ENCODE measurements at regions not wholly inside any gene's neighbourhood (a gene's known extent, or its start where the extent isn't known, plus 50 kb on each side); places are given as distances from the start of the nearest gene placed in this dataset.
A peak's percentile ranks its signal among the peaks of the same experiment; 100 is the strongest.
"Not testable (repeated sequence)": the region's sequence is repeated elsewhere in the genome, so short reads cannot be mapped to it uniquely, and the experiment has no call there.

GRCh38 chr12:4842401-4842800, 67.3 kb upstream of the KCNA1 start:
- not testable (repeated sequence) for DNase-seq

GRCh38 chr12:4843907-4844306, 65.8 kb upstream of the KCNA1 start:
- no peak overlapping the region for H3K27ac ChIP-seq (ENCODE audit: insufficient read depth, low read length, poor library complexity, severe bottlenecking)
- H3K4me1 ChIP-seq (ENCODE audit: control insufficient read depth, insufficient read depth, low read length, poor library complexity, severe bottlenecking): no peaks in the 10 kb centered on the region
- H3K27me3 ChIP-seq (replicated peaks; ENCODE audit: control insufficient read depth, insufficient read depth, low read length, poor library complexity, severe bottlenecking): no peaks in the 10 kb centered on the region
- H3K36me3 ChIP-seq (ENCODE audit: control insufficient read depth, insufficient read depth, low read length): no peaks in the 10 kb centered on the region
- no peak for DNase-seq
- no peak overlapping the region for H3K4me3 ChIP-seq (ENCODE audit: insufficient read depth, low read depth, low read length, poor library complexity, severe bottlenecking)
- H3K9me3 ChIP-seq (ENCODE audit: control insufficient read depth, low read length): no peaks in the 10 kb centered on the region

More at GRCh38 chr12:4842401-4842800, 67.3 kb upstream of the KCNA1 start:
- not testable (repeated sequence) for H3K4me3 ChIP-seq (ENCODE audit: insufficient read depth, low read depth, low read length, poor library complexity, severe bottlenecking); H3K9me3 ChIP-seq (ENCODE audit: control insufficient read depth, low read length); H3K36me3 ChIP-seq (ENCODE audit: control insufficient read depth, insufficient read depth, low read length); H3K27ac ChIP-seq (ENCODE audit: insufficient read depth, low read length, poor library complexity, severe bottlenecking); H3K27me3 ChIP-seq (replicated peaks; ENCODE audit: control insufficient read depth, insufficient read depth, low read length, poor library complexity, severe bottlenecking); H3K4me1 ChIP-seq (ENCODE audit: control insufficient read depth, insufficient read depth, low read length, poor library complexity, severe bottlenecking)

GRCh38 chr12:4847713-4848112, 62.0 kb upstream of the KCNA1 start:
- Histone ChIP-seq H3K27ac (ENCODE audit: insufficient read depth, low read length, poor library complexity, severe bottlenecking) (no peak overlapping the region), H3K27me3 (replicated peaks; ENCODE audit: control insufficient read depth, insufficient read depth, low read length, poor library complexity, severe bottlenecking) (no peaks in the 10 kb centered on the region), H3K4me1 (ENCODE audit: control insufficient read depth, insufficient read depth, low read length, poor library complexity, severe bottlenecking) (no peaks in the 10 kb centered on the region), H3K9me3 (ENCODE audit: control insufficient read depth, low read length) (no peaks in the 10 kb centered on the region), H3K4me3 (ENCODE audit: insufficient read depth, low read depth, low read length, poor library complexity, severe bottlenecking) (no peak overlapping the region), H3K36me3 (ENCODE audit: control insufficient read depth, insufficient read depth, low read length) (no peaks in the 10 kb centered on the region)
- no peak for DNase-seq

- Histone ChIP-seq H3K9me3 (ENCODE audit: control insufficient read depth, low read length) (no peaks in the 10 kb centered on the region), H3K27ac (ENCODE audit: insufficient read depth, low read length, poor library complexity, severe bottlenecking) (no peak overlapping the region), H3K27me3 (replicated peaks; ENCODE audit: control insufficient read depth, insufficient read depth, low read length, poor library complexity, severe bottlenecking) (no peaks in the 10 kb centered on the region), H3K4me3 (ENCODE audit: insufficient read depth, low read depth, low read length, poor library complexity, severe bottlenecking) (no peak overlapping the region), H3K4me1 (ENCODE audit: control insufficient read depth, insufficient read depth, low read length, poor library complexity, severe bottlenecking) (no peaks in the 10 kb centered on the region), H3K36me3 (ENCODE audit: control insufficient read depth, insufficient read depth, low read length) (no peaks in the 10 kb centered on the region)
- DNase-seq: peak in 1 of 3 donors; percentile 10
Observed at GRCh38 chr12:4849115-4849541, 60.6 kb upstream of the KCNA1 start.

GRCh38 chr12:4849795-4850345, 59.8 kb upstream of the KCNA1 start:
- Histone ChIP-seq H3K27me3 (replicated peaks; ENCODE audit: control insufficient read depth, insufficient read depth, low read length, poor library complexity, severe bottlenecking) (no peaks in the 10 kb centered on the region), H3K27ac (ENCODE audit: insufficient read depth, low read length, poor library complexity, severe bottlenecking) (no peak overlapping the region), H3K4me3 (ENCODE audit: insufficient read depth, low read depth, low read length, poor library complexity, severe bottlenecking) (no peak overlapping the region), H3K9me3 (ENCODE audit: control insufficient read depth, low read length) (no peaks in the 10 kb centered on the region), H3K4me1 (ENCODE audit: control insufficient read depth, insufficient read depth, low read length, poor library complexity, severe bottlenecking) (no peaks in the 10 kb centered on the region), H3K36me3 (ENCODE audit: control insufficient read depth, insufficient read depth, low read length) (no peaks in the 10 kb centered on the region)
- DNase-seq: no peak

- no peaks in the 10 kb centered on the region for H3K9me3 ChIP-seq (ENCODE audit: control insufficient read depth, low read length)
Observed at GRCh38 chr12:4850857-4851380, 58.8 kb upstream of the KCNA1 start.

GRCh38 chr12:4852308-4852707, 57.4 kb upstream of the KCNA1 start:
- DNase-seq: no peak
- H3K27ac ChIP-seq (ENCODE audit: insufficient read depth, low read length, poor library complexity, severe bottlenecking): no peak overlapping the region
- no peaks in the 10 kb centered on the region for H3K36me3 ChIP-seq (ENCODE audit: control insufficient read depth, insufficient read depth, low read length)
- no peaks in the 10 kb centered on the region for H3K9me3 ChIP-seq (ENCODE audit: control insufficient read depth, low read length)
- peaks cover 3% of the 10 kb centered on the region for H3K4me1 ChIP-seq (ENCODE audit: control insufficient read depth, insufficient read depth, low read length, poor library complexity, severe bottlenecking)
- no peak overlapping the region for H3K4me3 ChIP-seq (ENCODE audit: insufficient read depth, low read depth, low read length, poor library complexity, severe bottlenecking)
- no peaks in the 10 kb centered on the region for H3K27me3 ChIP-seq (replicated peaks; ENCODE audit: control insufficient read depth, insufficient read depth, low read length, poor library complexity, severe bottlenecking)

More at GRCh38 chr12:4850857-4851380, 58.8 kb upstream of the KCNA1 start:
- no peaks in the 10 kb centered on the region for H3K36me3 ChIP-seq (ENCODE audit: control insufficient read depth, insufficient read depth, low read length)
- DNase-seq: no peak
- H3K4me3 ChIP-seq (ENCODE audit: insufficient read depth, low read depth, low read length, poor library complexity, severe bottlenecking): no peak overlapping the region
- no peaks in the 10 kb centered on the region for H3K27me3 ChIP-seq (replicated peaks; ENCODE audit: control insufficient read depth, insufficient read depth, low read length, poor library complexity, severe bottlenecking)
- H3K27ac ChIP-seq (ENCODE audit: insufficient read depth, low read length, poor library complexity, severe bottlenecking): no peak overlapping the region
- H3K4me1 ChIP-seq (ENCODE audit: control insufficient read depth, insufficient read depth, low read length, poor library complexity, severe bottlenecking): peaks cover 3% of the 10 kb centered on the region

GRCh38 chr12:4852911-4853310, 56.8 kb upstream of the KCNA1 start:
- DNase-seq: no peak
- H3K27me3 ChIP-seq (replicated peaks; ENCODE audit: control insufficient read depth, insufficient read depth, low read length, poor library complexity, severe bottlenecking): no peaks in the 10 kb centered on the region
- no peaks in the 10 kb centered on the region for H3K36me3 ChIP-seq (ENCODE audit: control insufficient read depth, insufficient read depth, low read length)

GRCh38 chr12:4855121-4855924, 54.4 kb upstream of the KCNA1 start:
- peak in 1 of 3 donors; percentile 23 for DNase-seq
- Histone ChIP-seq H3K4me3 (ENCODE audit: insufficient read depth, low read depth, low read length, poor library complexity, severe bottlenecking) (no peak overlapping the region), H3K4me1 (ENCODE audit: control insufficient read depth, insufficient read depth, low read length, poor library complexity, severe bottlenecking) (peaks cover 12% of the 10 kb centered on the region), H3K27me3 (replicated peaks; ENCODE audit: control insufficient read depth, insufficient read depth, low read length, poor library complexity, severe bottlenecking) (no peaks in the 10 kb centered on the region), H3K36me3 (ENCODE audit: control insufficient read depth, insufficient read depth, low read length) (no peaks in the 10 kb centered on the region), H3K9me3 (ENCODE audit: control insufficient read depth, low read length) (no peaks in the 10 kb centered on the region), H3K27ac (ENCODE audit: insufficient read depth, low read length, poor library complexity, severe bottlenecking) (no peak overlapping the region)

More at GRCh38 chr12:4852911-4853310, 56.8 kb upstream of the KCNA1 start:
- peaks cover 8% of the 10 kb centered on the region for H3K4me1 ChIP-seq (ENCODE audit: control insufficient read depth, insufficient read depth, low read length, poor library complexity, severe bottlenecking)
- H3K27ac ChIP-seq (ENCODE audit: insufficient read depth, low read length, poor library complexity, severe bottlenecking): no peak overlapping the region
- H3K9me3 ChIP-seq (ENCODE audit: control insufficient read depth, low read length): no peaks in the 10 kb centered on the region
- H3K4me3 ChIP-seq (ENCODE audit: insufficient read depth, low read depth, low read length, poor library complexity, severe bottlenecking): no peak overlapping the region

- H3K36me3 ChIP-seq (ENCODE audit: control insufficient read depth, insufficient read depth, low read length): no peaks in the 10 kb centered on the region
- no peak overlapping the region for H3K27ac ChIP-seq (ENCODE audit: insufficient read depth, low read length, poor library complexity, severe bottlenecking)
- H3K4me1 ChIP-seq (ENCODE audit: control insufficient read depth, insufficient read depth, low read length, poor library complexity, severe bottlenecking): peaks cover 12% of the 10 kb centered on the region
- H3K9me3 ChIP-seq (ENCODE audit: control insufficient read depth, low read length): no peaks in the 10 kb centered on the region
- DNase-seq: no peak
- no peaks in the 10 kb centered on the region for H3K27me3 ChIP-seq (replicated peaks; ENCODE audit: control insufficient read depth, insufficient read depth, low read length, poor library complexity, severe bottlenecking)
- no peak overlapping the region for H3K4me3 ChIP-seq (ENCODE audit: insufficient read depth, low read depth, low read length, poor library complexity, severe bottlenecking)
Observed at GRCh38 chr12:4856596-4856995, 53.1 kb upstream of the KCNA1 start.
